HG03571 (cell line): ENCODE measurements at regions not wholly inside any gene's neighbourhood (a gene's known extent, or its start where the extent isn't known, plus 50 kb on each side); places are given as distances from the start of the nearest gene placed in this dataset.

Experiments
- ATAC-seq: cut with Tn5 transposase; IDR thresholded peaks from one replicate; pipeline ENCODE4 v1.9.1; 2021; ENCODE audit not compliant: unreplicated experiment

DNA sequence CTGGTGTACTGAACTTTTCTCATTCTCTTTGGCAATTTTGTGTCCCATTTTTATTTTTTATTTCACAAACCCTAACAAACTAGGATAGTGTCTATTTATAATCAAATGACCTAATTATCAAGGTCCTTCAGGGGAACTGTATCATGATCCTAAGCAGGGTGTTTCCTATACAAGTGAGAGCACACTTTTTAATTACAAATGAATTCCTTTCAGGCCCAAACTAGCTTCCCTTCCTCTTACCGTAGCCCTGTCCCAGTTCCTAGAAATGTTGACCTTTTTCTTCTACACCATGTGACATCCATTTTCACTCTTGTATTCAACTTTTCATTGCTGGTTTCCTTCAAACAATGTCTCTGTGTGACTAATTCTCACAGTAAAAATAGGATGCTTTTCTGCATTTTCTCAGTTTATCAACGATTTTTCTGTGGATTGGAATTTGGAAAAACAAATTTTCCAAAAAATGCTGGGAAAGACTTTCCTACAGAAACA is 411.4 kb downstream of the CCDC91 start:
- no peak for ATAC-seq

GRCh38 chr12:28602786-28603185 is 412.5 kb downstream of the CCDC91 start:
- no peak for ATAC-seq

- no peak for ATAC-seq
Observed at GRCh38 chr12:28603239-28603638, 413.0 kb downstream of the CCDC91 start.

- no peak for ATAC-seq
Observed at GRCh38 chr12:28603801-28604200, 413.5 kb downstream of the CCDC91 start.

GRCh38 chr12:28604240-28604639 is 414.0 kb downstream of the CCDC91 start:
- no peak for ATAC-seq

- no peak for ATAC-seq
Observed at GRCh38 chr12:28606967-28607557, 416.8 kb downstream of the CCDC91 start.

DNA sequence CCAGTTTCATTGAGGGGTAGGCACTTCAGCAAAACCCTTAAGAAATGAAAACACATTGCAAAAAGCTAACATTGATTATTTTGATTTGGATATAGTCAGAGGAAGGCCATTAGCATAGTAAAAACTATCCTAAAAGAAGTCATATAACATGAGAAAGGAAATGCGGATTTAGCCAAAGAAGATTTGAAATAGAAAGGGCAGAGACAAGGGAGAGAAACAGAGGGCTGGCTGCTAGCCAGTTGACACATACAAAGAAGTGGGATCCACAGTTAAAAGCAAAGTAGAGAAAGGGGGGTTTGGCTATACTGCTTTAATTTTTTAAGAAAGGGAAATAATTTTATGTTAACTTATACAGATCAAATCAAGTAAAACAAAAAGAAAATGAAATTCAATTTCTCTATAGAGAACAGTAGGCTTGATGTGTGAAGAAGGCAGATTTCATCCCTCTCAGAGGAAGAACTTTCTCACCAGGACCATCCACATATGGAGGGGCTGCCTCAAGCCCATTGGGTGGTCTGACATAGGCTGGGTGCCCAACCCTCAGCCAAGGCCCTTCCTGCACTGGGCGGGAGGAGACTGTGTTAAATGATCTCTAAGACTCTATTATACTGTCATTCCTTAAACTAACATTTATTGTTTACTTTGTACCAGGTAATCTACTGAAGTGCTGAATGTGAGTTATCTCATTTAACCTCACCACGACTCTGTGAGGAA is 420.3 kb downstream of the CCDC91 start:
- ATAC-seq, result no peak

GRCh38 chr12:28611115-28611435 is 420.8 kb downstream of the CCDC91 start:
- no peak for ATAC-seq

- no peak for ATAC-seq
Observed at GRCh38 chr12:28611449-28611848, 421.2 kb downstream of the CCDC91 start.

DNA sequence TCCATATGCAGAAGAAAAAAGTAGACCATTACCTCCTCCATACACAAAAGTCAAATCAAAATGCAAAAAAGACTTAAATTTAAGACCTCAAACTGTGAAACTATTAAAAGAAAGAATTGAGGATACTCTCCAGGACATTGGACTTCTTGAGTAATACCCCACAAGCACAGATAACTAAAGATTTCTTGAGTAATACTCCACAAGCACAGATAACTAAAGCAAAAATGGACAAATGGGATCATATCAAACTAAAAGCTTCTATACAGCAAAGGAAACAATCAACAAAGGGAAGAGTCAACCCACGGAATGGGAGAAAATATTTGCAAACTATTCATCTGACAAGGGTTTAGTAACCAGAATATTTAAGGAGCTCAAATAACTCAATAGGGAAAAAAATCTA is 427.9 kb downstream of the CCDC91 start:
- no peak for ATAC-seq

GRCh38 chr12:28618772-28619171 is 428.5 kb downstream of the CCDC91 start:
- ATAC-seq, result no peak

GRCh38 chr12:28620281-28620680 is 430.0 kb downstream of the CCDC91 start:
- no peak for ATAC-seq

DNA sequence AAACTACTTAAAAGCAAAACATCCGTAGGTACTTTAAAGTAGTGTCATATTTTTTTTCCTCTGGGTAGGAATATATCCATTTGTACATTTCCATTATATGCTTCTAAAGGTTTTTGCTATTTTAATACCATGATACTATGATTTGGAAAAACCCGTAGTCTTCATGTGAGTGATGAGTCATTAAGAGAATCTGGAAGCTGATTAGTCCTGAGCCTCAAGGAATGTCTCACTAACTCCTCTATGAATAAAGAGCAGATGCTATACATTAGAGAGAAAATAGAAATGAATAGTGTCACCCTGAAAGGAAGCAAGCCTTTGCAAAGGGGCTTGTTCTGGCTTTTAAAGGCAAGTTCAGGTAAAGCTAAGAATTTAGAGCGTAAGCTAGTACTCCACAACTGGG is 432.1 kb downstream of the CCDC91 start:
- ATAC-seq, result no peak

GRCh38 chr12:28626504-28626903 is 436.2 kb downstream of the CCDC91 start:
- ATAC-seq, result no peak

DNA sequence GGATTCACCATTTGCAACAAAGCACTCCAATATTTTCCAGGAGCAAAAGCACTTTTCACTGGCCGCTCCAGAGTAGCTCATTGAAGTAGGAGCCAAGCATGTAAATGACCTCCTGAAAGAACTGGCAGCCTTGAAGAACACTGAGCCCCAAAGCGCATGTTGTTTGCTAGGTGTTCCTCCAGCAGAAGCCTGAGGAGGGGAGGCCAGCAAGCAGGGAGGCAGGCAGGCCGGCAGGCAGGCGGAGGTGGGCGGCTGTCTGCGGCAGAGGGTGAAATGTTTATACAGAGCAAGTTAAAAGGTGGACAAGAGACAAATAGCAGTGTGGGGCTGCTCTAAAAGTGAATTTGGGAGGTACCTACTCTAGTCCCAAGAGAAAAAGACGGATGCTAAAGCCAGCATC is 439.4 kb downstream of the CCDC91 start:
- no peak for ATAC-seq

- no peak for ATAC-seq
Observed at GRCh38 chr12:28631831-28632230, 441.6 kb downstream of the CCDC91 start.

DNA sequence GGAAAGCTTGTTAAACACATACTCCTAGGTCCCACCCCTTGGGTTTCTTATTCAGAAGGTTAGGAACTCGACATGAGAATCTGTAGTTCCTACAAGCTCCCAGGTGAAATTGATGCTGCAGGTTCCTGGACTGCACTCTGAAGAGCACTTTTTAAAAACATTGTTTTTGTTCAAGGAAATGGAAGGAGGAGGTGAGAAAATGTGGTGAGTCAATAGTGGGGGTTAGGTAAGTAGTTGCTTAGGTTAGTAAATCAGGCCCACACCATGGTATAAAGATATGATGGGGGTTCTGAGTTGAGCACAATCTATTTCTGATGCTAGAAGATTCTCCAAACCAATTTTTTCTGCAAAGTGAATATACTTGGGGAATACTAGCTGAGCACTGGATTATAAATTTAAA is 450.3 kb downstream of the CCDC91 start:
- no peak for ATAC-seq

- no peak for ATAC-seq
Observed at GRCh38 chr12:28645436-28645835, 455.2 kb downstream of the CCDC91 start.

- no peak for ATAC-seq
Observed at GRCh38 chr12:28645891-28646290, 455.6 kb downstream of the CCDC91 start.

GRCh38 chr12:28650906-28651305 is 460.6 kb downstream of the CCDC91 start:
- ATAC-seq, result no peak

DNA sequence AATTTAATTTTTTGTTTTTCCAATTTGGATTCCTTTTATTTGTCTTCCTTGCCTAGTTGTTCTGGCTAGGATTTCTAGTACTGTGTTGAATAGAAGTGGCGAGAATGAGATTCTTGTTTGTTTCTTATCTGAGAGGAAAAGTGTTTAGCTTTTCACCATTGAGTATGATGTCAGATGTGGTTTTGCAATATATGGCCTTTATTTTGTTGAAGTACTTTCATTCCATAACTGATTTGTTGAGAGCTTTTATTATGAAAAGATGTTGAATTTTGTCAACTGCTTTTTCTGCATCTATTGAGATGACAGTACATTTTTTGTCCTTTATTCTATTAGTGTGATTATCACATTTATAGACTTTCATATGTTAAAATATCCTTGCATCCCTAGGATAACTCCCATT is 462.0 kb downstream of the CCDC91 start:
- no peak for ATAC-seq

DNA sequence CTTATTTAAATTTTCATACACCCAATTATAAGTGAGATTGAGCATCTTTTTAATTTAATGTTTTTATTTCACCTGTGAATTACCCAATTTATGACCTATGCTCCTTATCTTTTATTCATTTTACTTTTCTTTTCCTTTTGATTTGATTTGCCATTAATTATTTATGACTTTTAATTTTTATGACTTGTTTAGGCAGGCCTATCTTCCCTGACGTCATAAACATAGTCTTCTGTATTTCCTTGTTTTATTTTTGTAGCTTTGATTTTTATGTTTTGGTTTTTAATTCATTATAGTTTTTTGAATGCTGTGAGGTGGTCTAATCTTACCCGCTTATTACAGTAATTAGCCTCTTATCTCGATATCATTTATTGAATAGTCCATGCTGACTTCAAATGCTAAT is 467.1 kb upstream of the FAR2 start:
- ATAC-seq, result no peak

DNA sequence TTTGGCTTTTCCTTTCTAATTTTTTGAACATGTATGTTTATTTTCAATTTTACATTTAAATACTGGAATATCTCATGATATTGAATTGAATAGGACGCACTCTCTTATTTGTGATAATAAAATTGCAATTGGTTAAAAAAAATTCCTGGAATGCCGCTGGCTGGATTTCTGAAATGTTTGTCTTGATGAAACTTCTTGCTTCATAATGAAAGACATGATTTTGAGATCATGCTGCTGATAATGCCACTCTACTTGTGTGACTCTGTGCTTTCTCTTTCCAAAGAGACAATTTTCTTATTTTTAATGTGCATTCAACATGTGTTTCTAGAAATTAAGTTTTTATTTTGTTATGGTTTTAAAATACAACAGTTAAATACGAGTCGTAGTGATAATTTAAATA is 465.7 kb upstream of the FAR2 start:
- no peak for ATAC-seq
